ENCODE measurements at regions not wholly inside any gene's neighbourhood (a gene's known extent, or its start where the extent isn't known, plus 50 kb on each side); places are given as distances from the start of the nearest gene placed in this dataset.

- TF ChIP-seq MAX (IDR thresholded peaks at IDR 0.05; ENCODE audit: low read depth, low read length) (no peak), MYC (IDR thresholded peaks at IDR 0.05; ENCODE audit: low read depth, low read length) (no peak), POLR2A (IDR thresholded peaks at IDR 0.05; ENCODE audit: extremely low read depth, insufficient read length) (no peak)
- TF ChIP-seq, protein P1, sequence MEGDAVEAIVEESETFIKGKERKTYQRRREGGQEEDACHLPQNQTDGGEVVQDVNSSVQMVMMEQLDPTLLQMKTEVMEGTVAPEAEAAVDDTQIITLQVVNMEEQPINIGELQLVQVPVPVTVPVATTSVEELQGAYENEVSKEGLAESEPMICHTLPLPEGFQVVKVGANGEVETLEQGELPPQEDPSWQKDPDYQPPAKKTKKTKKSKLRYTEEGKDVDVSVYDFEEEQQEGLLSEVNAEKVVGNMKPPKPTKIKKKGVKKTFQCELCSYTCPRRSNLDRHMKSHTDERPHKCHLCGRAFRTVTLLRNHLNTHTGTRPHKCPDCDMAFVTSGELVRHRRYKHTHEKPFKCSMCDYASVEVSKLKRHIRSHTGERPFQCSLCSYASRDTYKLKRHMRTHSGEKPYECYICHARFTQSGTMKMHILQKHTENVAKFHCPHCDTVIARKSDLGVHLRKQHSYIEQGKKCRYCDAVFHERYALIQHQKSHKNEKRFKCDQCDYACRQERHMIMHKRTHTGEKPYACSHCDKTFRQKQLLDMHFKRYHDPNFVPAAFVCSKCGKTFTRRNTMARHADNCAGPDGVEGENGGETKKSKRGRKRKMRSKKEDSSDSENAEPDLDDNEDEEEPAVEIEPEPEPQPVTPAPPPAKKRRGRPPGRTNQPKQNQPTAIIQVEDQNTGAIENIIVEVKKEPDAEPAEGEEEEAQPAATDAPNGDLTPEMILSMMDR (IDR thresholded peaks at IDR 0.05; ENCODE audit: low read depth, low read length) = no peak
- no peak overlapping the region for H3K4me3 ChIP-seq (ENCODE audit: low read depth, low read length)
- no peak for DNase-seq (ENCODE audit: low read depth)
Measured at GRCh38 chr10:3995302-3996210, 210.5 kb upstream of the KLF6 start.

DNA sequence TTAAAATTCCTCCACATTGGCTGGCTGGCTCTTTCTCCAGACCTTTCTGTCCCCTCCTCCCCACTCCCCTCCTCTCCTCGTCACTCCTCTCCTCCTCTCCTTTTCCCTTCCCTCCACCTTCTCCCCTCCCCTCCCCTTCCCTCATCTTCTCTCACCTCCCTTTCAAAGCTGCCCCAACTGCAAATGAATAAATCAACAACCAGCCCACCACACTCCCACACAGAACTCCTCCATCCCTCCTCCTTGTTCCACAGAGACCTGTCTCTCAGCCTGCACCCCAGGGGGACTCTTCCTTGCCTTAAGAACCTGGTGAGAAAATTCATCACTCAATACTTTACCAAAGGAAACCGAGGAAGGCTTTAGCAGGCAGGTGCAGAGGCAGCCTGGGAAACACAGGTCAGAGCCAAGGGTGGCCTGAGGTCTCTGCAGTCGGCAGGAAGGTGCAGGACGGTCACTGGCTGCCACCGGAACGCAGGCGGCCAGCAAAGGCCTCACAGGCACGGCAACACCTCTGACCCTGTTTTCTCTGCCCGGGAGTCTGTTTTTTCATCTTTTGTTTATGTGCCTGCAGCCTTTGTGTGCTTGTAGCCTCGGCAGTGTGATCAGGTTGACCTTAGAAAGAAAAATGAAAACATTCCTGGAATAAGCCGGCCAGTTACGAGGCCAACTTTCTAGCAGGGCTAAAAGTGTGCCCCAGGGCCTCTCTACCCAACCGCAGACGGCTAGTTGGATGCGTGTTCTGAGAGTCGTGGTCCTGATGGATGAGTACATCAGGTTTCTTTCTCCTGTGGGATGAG is 207.6 kb upstream of the KLF6 start:
- TF ChIP-seq MAX (IDR thresholded peaks at IDR 0.05; ENCODE audit: low read depth, low read length) = no peak
- no peak for TF ChIP-seq POLR2A (IDR thresholded peaks at IDR 0.05; ENCODE audit: extremely low read depth, insufficient read length)
- no peak for TF ChIP-seq MYC (IDR thresholded peaks at IDR 0.05; ENCODE audit: low read depth, low read length)
- TF ChIP-seq, protein P1 (IDR thresholded peaks at IDR 0.05; ENCODE audit: low read depth, low read length) = no peak

DNA sequence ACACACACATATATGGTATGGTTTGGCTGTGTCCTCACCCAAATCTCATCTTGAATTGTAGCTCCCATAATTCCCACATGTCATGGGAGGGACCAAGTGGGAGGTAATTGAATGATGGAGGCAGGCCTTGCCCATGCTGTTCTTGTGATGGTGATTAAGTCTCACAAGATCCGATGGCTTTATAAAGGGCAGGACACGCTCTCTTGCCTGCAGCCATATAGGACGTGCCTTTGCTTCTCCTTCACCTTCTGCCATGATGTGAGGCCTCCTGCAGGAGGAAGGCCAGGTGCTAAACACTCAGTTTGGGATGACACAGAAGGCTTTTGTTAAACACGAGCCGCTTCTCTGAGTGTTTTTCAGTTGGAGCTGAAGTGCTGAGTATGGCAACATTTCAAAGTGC is 205.3 kb upstream of the KLF6 start:
- DNase-seq (ENCODE audit: low read depth) = no peak
- no peak for TF ChIP-seq POLR2A (IDR thresholded peaks at IDR 0.05; ENCODE audit: extremely low read depth, insufficient read length)
- no peak for TF ChIP-seq MAX (IDR thresholded peaks at IDR 0.05; ENCODE audit: low read depth, low read length)
- TF ChIP-seq MYC (IDR thresholded peaks at IDR 0.05; ENCODE audit: low read depth, low read length) = no peak
- TF ChIP-seq, protein P1 (IDR thresholded peaks at IDR 0.05; ENCODE audit: low read depth, low read length) = no peak

More for the DNA sequence above, 207.6 kb upstream of the KLF6 start:
- H3K4me3 ChIP-seq (ENCODE audit: low read depth, low read length) = no peak overlapping the region
- DNase-seq (ENCODE audit: low read depth) = no peak

GRCh38 chr10:3987143-3987974 is 202.3 kb upstream of the KLF6 start:
- TF ChIP-seq MAX (IDR thresholded peaks at IDR 0.05; ENCODE audit: low read depth, low read length) = no peak
- TF ChIP-seq MYC (IDR thresholded peaks at IDR 0.05; ENCODE audit: low read depth, low read length) = no peak
- no peak for TF ChIP-seq POLR2A (IDR thresholded peaks at IDR 0.05; ENCODE audit: extremely low read depth, insufficient read length)
- TF ChIP-seq, protein P1 (IDR thresholded peaks at IDR 0.05; ENCODE audit: low read depth, low read length) = no peak
- no peak overlapping the region for H3K4me3 ChIP-seq (ENCODE audit: low read depth, low read length)
- no peak for DNase-seq (ENCODE audit: low read depth)

More for the DNA sequence above, 205.3 kb upstream of the KLF6 start:
- no peak overlapping the region for H3K4me3 ChIP-seq (ENCODE audit: low read depth, low read length)

- H3K4me3 ChIP-seq (ENCODE audit: low read depth, low read length) = no peak overlapping the region
- TF ChIP-seq, protein P1 (IDR thresholded peaks at IDR 0.05; ENCODE audit: low read depth, low read length) = no peak
- no peak for TF ChIP-seq POLR2A (IDR thresholded peaks at IDR 0.05; ENCODE audit: extremely low read depth, insufficient read length)
- no peak for TF ChIP-seq MAX (IDR thresholded peaks at IDR 0.05; ENCODE audit: low read depth, low read length)
- no peak for TF ChIP-seq MYC (IDR thresholded peaks at IDR 0.05; ENCODE audit: low read depth, low read length)
- DNase-seq (ENCODE audit: low read depth) = peak; percentile 24
Measured at GRCh38 chr10:3986493-3987142, 201.6 kb upstream of the KLF6 start.

All from NB4 (cell line).